Hepatocyte (in vitro differentiated cells): ENCODE measurements at regions not wholly inside any gene's neighbourhood (a gene's known extent, or its start where the extent isn't known, plus 50 kb on each side); places are given as distances from the start of the nearest gene placed in this dataset.
"Not testable (repeated sequence)": the region's sequence is repeated elsewhere in the genome, so short reads cannot be mapped to it uniquely, and the experiment has no call there.

Experiments used
- EZH2 ChIP-seq: fragments of 200-600 bp; sonication (generic); IDR thresholded peaks from 2 replicates; pipeline ENCODE4 v1.6.1; 2016; ENCODE audit warnings: antibody characterized with exemption, mild to moderate bottlenecking, borderline replicate concordance
- EZH2phosphoT487 ChIP-seq: fragments of 200-600 bp; sonication (generic); IDR thresholded peaks from one replicate; pipeline ENCODE4 v1.6.1; 2018; ENCODE audit warnings: antibody characterized with exemption, mild to moderate bottlenecking, low read depth, moderate library complexity; ENCODE audit not compliant: unreplicated experiment, severe bottlenecking
- TF ChIP-seq, protein P1 (sequence below): fragments of 200-600 bp; sonication (generic); IDR thresholded peaks from 2 replicates; pipeline ENCODE4 v1.5.1; 2016; ENCODE audit warnings: antibody characterized with exemption, mild to moderate bottlenecking; ENCODE audit not compliant: poor library complexity

DNA sequence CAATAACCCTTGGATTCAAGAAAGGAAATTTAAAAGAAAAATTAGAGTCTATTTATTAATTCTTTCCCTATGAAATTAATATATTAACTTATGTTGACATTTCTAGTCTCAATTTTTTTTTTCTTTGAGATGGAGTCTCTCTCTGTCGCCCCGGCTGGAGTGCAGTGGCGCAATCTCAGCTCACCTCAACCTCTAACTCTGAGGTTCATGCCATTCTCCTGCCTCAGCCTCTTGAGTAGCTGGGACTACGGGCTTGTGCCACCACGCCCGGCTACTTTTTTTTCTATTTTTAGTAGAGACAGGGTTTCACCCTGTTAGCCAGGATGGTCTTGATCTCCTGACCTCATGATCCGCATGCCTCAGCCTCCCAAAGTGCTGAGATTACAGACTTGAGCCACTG lies 411.7 kb upstream of the GRAMD2B start:
- TF ChIP-seq, protein P1, sequence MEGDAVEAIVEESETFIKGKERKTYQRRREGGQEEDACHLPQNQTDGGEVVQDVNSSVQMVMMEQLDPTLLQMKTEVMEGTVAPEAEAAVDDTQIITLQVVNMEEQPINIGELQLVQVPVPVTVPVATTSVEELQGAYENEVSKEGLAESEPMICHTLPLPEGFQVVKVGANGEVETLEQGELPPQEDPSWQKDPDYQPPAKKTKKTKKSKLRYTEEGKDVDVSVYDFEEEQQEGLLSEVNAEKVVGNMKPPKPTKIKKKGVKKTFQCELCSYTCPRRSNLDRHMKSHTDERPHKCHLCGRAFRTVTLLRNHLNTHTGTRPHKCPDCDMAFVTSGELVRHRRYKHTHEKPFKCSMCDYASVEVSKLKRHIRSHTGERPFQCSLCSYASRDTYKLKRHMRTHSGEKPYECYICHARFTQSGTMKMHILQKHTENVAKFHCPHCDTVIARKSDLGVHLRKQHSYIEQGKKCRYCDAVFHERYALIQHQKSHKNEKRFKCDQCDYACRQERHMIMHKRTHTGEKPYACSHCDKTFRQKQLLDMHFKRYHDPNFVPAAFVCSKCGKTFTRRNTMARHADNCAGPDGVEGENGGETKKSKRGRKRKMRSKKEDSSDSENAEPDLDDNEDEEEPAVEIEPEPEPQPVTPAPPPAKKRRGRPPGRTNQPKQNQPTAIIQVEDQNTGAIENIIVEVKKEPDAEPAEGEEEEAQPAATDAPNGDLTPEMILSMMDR, result not testable (repeated sequence)
- TF ChIP-seq EZH2phosphoT487, EZH2: not testable (repeated sequence)
